SK-N-SH (cell line): ENCODE measurements at regions not wholly inside any gene's neighbourhood (a gene's known extent, or its start where the extent isn't known, plus 50 kb on each side); places are given as distances from the start of the nearest gene placed in this dataset.

Experiments used
- EP300 ChIP-seq, 2 experiments: IDR thresholded peaks; 2 replicates each; pipeline versions ENCODE4 v1.4.0 to v1.6.1; 2012; ENCODE audit warnings: borderline replicate concordance in 1 of 2, low read depth in 1 of 2, low read length in 1 of 2
- TF ChIP-seq, protein P1 (sequence below): IDR thresholded peaks from 2 replicates; pipeline ENCODE4; 2012
- TF ChIP-seq, protein P2 (sequence below): fragments of 200-600 bp; sonication (generic); IDR thresholded peaks from 2 replicates; pipeline ENCODE4 v1.6.1; 2017; ENCODE audit warnings: antibody characterized with exemption, mild to moderate bottlenecking, moderate library complexity
- TF ChIP-seq, protein P3 (sequence below): fragments of 150-350 bp; IDR thresholded peaks from 2 replicates; pipeline ENCODE4 v1.6.1; 2017; ENCODE audit warnings: antibody characterized with exemption, low read length, low read depth, borderline replicate concordance

DNA sequence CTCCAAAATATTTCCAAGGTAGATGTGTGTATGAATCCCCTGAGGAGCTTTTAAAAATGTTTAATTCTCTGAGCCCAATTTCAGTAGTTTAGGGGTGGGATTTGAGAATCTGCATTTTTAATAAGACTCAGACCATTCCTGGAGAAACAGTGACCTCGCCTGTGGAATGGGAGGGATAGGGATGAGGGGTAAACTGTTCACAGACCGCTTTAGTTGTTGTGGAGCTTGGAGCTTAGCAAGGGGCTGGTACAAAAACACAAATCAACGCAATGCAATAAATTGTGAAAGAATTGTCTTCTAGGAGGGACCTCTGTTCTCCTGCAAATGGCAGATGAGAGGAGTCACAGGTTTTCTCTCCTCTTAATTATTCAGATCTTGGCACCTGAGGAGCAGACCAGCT is 239.3 kb upstream of the SULF2 start:
- TF ChIP-seq, protein P1, sequence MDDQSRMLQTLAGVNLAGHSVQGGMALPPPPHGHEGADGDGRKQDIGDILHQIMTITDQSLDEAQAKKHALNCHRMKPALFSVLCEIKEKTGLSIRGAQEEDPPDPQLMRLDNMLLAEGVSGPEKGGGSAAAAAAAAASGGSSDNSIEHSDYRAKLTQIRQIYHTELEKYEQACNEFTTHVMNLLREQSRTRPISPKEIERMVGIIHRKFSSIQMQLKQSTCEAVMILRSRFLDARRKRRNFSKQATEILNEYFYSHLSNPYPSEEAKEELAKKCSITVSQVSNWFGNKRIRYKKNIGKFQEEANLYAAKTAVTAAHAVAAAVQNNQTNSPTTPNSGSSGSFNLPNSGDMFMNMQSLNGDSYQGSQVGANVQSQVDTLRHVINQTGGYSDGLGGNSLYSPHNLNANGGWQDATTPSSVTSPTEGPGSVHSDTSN, result no peak
- TF ChIP-seq, protein P2, sequence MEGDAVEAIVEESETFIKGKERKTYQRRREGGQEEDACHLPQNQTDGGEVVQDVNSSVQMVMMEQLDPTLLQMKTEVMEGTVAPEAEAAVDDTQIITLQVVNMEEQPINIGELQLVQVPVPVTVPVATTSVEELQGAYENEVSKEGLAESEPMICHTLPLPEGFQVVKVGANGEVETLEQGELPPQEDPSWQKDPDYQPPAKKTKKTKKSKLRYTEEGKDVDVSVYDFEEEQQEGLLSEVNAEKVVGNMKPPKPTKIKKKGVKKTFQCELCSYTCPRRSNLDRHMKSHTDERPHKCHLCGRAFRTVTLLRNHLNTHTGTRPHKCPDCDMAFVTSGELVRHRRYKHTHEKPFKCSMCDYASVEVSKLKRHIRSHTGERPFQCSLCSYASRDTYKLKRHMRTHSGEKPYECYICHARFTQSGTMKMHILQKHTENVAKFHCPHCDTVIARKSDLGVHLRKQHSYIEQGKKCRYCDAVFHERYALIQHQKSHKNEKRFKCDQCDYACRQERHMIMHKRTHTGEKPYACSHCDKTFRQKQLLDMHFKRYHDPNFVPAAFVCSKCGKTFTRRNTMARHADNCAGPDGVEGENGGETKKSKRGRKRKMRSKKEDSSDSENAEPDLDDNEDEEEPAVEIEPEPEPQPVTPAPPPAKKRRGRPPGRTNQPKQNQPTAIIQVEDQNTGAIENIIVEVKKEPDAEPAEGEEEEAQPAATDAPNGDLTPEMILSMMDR, result no peak
- TF ChIP-seq, protein P3, sequence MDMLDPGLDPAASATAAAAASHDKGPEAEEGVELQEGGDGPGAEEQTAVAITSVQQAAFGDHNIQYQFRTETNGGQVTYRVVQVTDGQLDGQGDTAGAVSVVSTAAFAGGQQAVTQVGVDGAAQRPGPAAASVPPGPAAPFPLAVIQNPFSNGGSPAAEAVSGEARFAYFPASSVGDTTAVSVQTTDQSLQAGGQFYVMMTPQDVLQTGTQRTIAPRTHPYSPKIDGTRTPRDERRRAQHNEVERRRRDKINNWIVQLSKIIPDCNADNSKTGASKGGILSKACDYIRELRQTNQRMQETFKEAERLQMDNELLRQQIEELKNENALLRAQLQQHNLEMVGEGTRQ, result no peak
- no peak for TF ChIP-seq EP300 (IDR thresholded peaks at IDR 0.05; ENCODE audit: borderline replicate concordance in 1 of 2, low read depth in 1 of 2, low read length in 1 of 2)
